ENCODE measurements at regions not wholly inside any gene's neighbourhood (a gene's known extent, or its start where the extent isn't known, plus 50 kb on each side); places are given as distances from the start of the nearest gene placed in this dataset.

DNA sequence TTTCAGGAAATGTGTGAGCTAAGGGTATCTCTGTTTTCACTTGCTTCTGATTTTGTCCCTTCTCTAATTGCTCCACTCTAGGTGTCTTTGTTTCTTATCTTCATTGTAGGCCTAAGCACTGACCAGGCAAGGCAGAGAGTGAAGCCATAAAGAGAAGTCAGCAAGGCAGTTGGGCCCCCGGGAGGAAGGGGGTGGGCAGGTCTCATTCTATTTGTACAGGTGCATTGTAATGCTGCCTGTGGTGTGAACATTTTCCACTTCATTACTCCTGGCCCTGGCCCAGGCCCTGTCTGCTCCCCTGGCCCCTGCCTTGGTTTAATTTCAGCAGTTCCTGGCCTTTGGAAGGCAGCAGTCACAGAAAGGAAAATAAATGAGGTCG lies 86.4 kb upstream of the JUN start:
- ATAC-seq (no peak), DNase-seq (no peak)
- intact Hi-C loops (cut with micrococcal nuclease): no loop called here
- peaks cover 0 to 9% (median 0%) of the 10 kb centered on the region in 5 donors for H3K27me3 Mint-ChIP-seq
- ChIA-PET POLR2A (interaction anchor here (0.6 kb wide), 1 partner anchor 13 kb away, joined by 3 read pairs; no protein-coding TSS in a partner anchor), CTCF (no interaction called here)
- H3K9me3 ChIP-seq (ENCODE audit: control insufficient read depth in 2 of 3, low read length in 3 of 3): no peaks in the 10 kb centered on the region
- no peaks in the 10 kb centered on the region for H3K4me1 ChIP-seq (ENCODE audit: control insufficient read depth in 2 of 2, insufficient read depth in 2 of 2, low read length in 2 of 2)
- peaks cover 0 to 7% (median 0%) of the 10 kb centered on the region in 11 donors for H3K9me3 Mint-ChIP-seq
- peaks cover 0 to 12% (median 3%) of the 10 kb centered on the region in 5 donors for H3K36me3 Mint-ChIP-seq
- no peak overlapping the region for H3K4me3 Mint-ChIP-seq
- no peaks in the 10 kb centered on the region for H3K36me3 ChIP-seq (ENCODE audit: control insufficient read depth in 2 of 3, insufficient read depth in 3 of 3, low read length in 3 of 3)
- no peak overlapping the region for H3K27ac ChIP-seq (ENCODE audit: low read depth, low read length)
- H3K27ac Mint-ChIP-seq: no peak overlapping the region
- no peaks in the 10 kb centered on the region for H3K27me3 ChIP-seq (ENCODE audit: control insufficient read depth in 2 of 2, insufficient read depth in 2 of 2, low read length in 2 of 2)
- no peaks in the 10 kb centered on the region for H3K4me1 Mint-ChIP-seq
- H3K4me3 ChIP-seq (ENCODE audit: low read length): no peak overlapping the region

DNA sequence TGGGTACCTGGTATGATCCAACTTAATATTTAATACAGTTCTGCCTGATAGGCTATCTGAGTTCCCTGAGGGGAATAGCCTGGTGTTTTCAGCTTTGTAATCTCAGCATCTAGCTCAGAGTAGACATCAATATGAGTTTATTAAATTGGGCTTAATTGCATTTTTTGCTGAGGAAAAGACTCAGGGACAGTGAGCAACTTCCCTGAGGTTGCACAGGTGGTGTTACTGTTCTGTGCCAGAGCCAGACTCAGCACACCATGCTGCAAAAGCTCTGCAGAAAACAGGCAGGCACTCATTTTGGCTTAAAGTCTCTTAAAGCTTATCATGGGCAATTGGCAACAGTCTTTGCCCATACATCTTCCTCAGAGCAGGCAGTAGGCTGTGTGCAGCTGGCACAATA lies 90.5 kb upstream of the JUN start:
- H3K4me1 Mint-ChIP-seq: peaks cover 0 to 10% (median 0%) of the 10 kb centered on the region in 7 donors
- no peak overlapping the region for H3K27ac ChIP-seq (ENCODE audit: low read depth, low read length)
- intact Hi-C loops (cut with micrococcal nuclease): no loop called here
- H3K27me3 ChIP-seq (ENCODE audit: control insufficient read depth in 2 of 2, insufficient read depth in 2 of 2, low read length in 2 of 2): no peaks in the 10 kb centered on the region
- no peaks in the 10 kb centered on the region for H3K4me1 ChIP-seq (ENCODE audit: control insufficient read depth in 2 of 2, insufficient read depth in 2 of 2, low read length in 2 of 2)
- H3K4me3 ChIP-seq (ENCODE audit: low read length): no peak overlapping the region
- H3K9me3 Mint-ChIP-seq: peaks cover 0 to 6% (median 0%) of the 10 kb centered on the region in 11 donors
- peaks cover 0 to 12% (median 3%) of the 10 kb centered on the region in 5 donors for H3K36me3 Mint-ChIP-seq
- no peak overlapping the region for H3K4me3 Mint-ChIP-seq
- no peaks in the 10 kb centered on the region for H3K9me3 ChIP-seq (ENCODE audit: control insufficient read depth in 2 of 3, low read length in 3 of 3)
- no peaks in the 10 kb centered on the region for H3K36me3 ChIP-seq (ENCODE audit: control insufficient read depth in 2 of 3, insufficient read depth in 3 of 3, low read length in 3 of 3)
- CTCF ChIA-PET: no interaction called here
- no peak overlapping the region for H3K27ac Mint-ChIP-seq
- ATAC-seq (no peak), DNase-seq (no peak)
- POLR2A ChIA-PET: no interaction called here
- H3K27me3 Mint-ChIP-seq: peaks cover 0 to 9% (median 0%) of the 10 kb centered on the region in 5 donors

DNA sequence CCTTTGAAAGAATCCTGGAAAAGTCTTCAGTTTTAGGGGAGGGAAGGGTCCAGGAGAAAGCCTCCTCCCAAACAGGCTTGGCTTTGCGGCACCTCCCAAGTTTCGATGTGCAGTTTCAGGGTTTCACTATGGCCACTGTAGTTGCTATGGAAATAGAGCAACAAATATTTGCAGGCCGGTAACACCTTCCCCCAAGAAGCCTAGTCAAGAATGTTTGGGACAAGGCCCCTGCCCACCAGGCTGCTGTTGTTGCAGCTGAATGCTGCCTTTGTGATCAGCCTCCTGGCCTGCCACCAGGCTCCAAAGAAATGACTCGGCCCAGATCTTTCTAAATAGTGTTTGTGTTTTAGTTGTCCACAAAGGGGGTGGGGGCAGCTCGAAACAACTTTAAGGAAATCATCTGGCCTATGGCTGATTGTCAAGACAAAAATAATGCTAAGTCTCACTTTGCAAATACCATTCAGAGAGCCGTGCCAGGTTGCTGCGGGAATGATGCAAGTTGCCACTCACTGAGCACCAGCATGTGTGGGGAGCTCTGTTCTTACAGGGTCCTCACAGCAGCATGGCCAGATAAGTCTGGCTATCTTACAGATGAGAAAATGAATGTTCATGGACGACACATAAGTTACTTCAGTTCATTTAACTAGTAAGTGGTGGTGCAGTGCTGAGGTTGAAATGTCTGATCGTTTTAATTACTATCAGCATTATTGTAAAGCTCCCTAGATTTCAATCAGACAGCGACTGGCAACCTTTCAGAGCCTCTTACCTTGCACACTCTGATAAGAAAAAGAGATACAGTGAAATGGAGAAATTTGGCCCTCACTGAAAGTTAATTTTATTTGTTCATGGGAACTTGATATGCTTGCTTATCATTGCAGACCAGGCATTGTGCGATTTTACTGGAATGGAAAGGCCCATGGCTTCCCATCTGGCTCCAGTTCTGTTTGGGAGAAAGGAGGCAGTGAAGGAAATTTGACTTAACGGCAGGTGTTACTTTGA lies 91.2 kb upstream of the JUN start:
- Mint-ChIP-seq H3K9me3 (peaks cover 0 to 6% (median 0%) of the 10 kb centered on the region in 11 donors), H3K36me3 (peaks cover 0 to 12% (median 3%) of the 10 kb centered on the region in 5 donors), H3K27ac (no peak overlapping the region), H3K27me3 (peaks cover 0 to 9% (median 0%) of the 10 kb centered on the region in 5 donors), H3K4me3 (no peak overlapping the region), H3K4me1 (peaks cover 0 to 11% (median 0%) of the 10 kb centered on the region in 7 donors)
- H3K4me3 ChIP-seq (ENCODE audit: low read length): no peak overlapping the region
- CTCF ChIA-PET: no interaction called here
- POLR2A ChIA-PET: no interaction called here
- intact Hi-C loops (cut with micrococcal nuclease): no loop called here
- no peak overlapping the region for H3K27ac ChIP-seq (ENCODE audit: low read depth, low read length)
- no peaks in the 10 kb centered on the region for H3K36me3 ChIP-seq (ENCODE audit: control insufficient read depth in 2 of 3, insufficient read depth in 3 of 3, low read length in 3 of 3)
- no peaks in the 10 kb centered on the region for H3K27me3 ChIP-seq (ENCODE audit: control insufficient read depth in 2 of 2, insufficient read depth in 2 of 2, low read length in 2 of 2)
- no peak for DNase-seq
- no peaks in the 10 kb centered on the region for H3K9me3 ChIP-seq (ENCODE audit: control insufficient read depth in 2 of 3, low read length in 3 of 3)
- H3K4me1 ChIP-seq (ENCODE audit: control insufficient read depth in 2 of 2, insufficient read depth in 2 of 2, low read length in 2 of 2): no peaks in the 10 kb centered on the region
- ATAC-seq: no peak

DNA sequence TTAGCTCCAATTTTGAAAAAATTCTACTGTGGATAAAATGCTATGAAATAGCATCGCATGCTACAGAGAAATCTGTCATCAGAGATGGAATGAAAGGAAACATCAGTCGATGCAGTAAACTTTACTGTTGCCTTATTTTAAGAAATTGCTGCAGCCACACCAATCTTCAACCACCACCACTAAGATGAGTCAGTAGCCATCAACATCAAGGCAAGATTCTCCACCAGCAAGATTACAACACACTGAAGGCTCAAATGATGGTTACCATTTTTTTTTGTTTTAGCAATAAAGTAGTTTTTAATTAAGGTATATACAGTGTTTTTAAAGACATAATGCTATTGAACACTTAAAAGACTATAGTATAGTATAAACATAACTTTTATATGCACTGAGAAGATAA lies 95.6 kb upstream of the JUN start:
- intact Hi-C loops (cut with micrococcal nuclease): no loop called here
- no peaks in the 10 kb centered on the region for H3K36me3 ChIP-seq (ENCODE audit: control insufficient read depth in 2 of 3, insufficient read depth in 3 of 3, low read length in 3 of 3)
- H3K27ac ChIP-seq (ENCODE audit: low read depth, low read length): no peak overlapping the region
- POLR2A ChIA-PET: no interaction called here
- no peak overlapping the region for H3K4me3 Mint-ChIP-seq
- no peak overlapping the region for H3K27ac Mint-ChIP-seq
- DNase-seq (no peak), ATAC-seq (no peak)
- H3K9me3 Mint-ChIP-seq: peaks cover 0 to 4% (median 0%) of the 10 kb centered on the region in 11 donors
- H3K27me3 Mint-ChIP-seq: no peaks in the 10 kb centered on the region
- CTCF ChIA-PET: no interaction called here
- H3K36me3 Mint-ChIP-seq: peaks cover 0 to 16% (median 3%) of the 10 kb centered on the region in 5 donors
- peaks cover 4 to 20% (median 11%) of the 10 kb centered on the region in 7 donors for H3K4me1 Mint-ChIP-seq
- H3K4me1 ChIP-seq (ENCODE audit: control insufficient read depth in 2 of 2, insufficient read depth in 2 of 2, low read length in 2 of 2): no peaks in the 10 kb centered on the region
- H3K27me3 ChIP-seq (ENCODE audit: control insufficient read depth in 2 of 2, insufficient read depth in 2 of 2, low read length in 2 of 2): no peaks in the 10 kb centered on the region
- no peaks in the 10 kb centered on the region for H3K9me3 ChIP-seq (ENCODE audit: control insufficient read depth in 2 of 3, low read length in 3 of 3)
- no peak overlapping the region for H3K4me3 ChIP-seq (ENCODE audit: low read length)

DNA sequence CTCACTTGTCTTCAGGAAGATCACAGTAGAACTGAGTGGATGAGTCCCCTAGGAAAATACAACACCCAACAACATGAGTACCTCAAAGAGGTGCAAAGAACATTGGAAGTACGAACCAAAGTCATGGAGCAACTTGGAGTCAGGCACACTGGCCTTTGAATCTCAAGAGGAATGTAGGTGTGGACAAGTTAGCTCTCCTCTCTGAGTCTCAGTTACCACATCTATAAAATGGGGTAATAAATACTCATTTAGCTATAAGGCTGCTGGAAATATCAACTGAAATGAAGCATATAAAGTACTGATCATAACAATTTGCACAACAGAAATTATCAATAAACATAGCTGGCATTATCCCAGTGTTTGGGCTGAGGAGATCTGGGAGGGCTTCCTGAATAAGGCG lies 96.7 kb upstream of the JUN start:
- Mint-ChIP-seq H3K9me3 (peaks cover 0 to 4% (median 0%) of the 10 kb centered on the region in 11 donors), H3K4me3 (no peak overlapping the region), H3K27me3 (no peaks in the 10 kb centered on the region), H3K27ac (no peak overlapping the region), H3K4me1 (peaks cover 10 to 27% (median 21%) of the 10 kb centered on the region in 7 donors), H3K36me3 (peaks cover 0 to 16% (median 3%) of the 10 kb centered on the region in 5 donors)
- H3K4me3 ChIP-seq (ENCODE audit: low read length): no peak overlapping the region
- intact Hi-C loops (cut with micrococcal nuclease): no loop called here
- no peak for ATAC-seq
- H3K27ac ChIP-seq (ENCODE audit: low read depth, low read length): no peak overlapping the region
- no peaks in the 10 kb centered on the region for H3K36me3 ChIP-seq (ENCODE audit: control insufficient read depth in 2 of 3, insufficient read depth in 3 of 3, low read length in 3 of 3)
- peaks cover 6% of the 10 kb centered on the region in 2 donors for H3K4me1 ChIP-seq (ENCODE audit: control insufficient read depth in 2 of 2, insufficient read depth in 2 of 2, low read length in 2 of 2)
- DNase-seq: no peak
- no peaks in the 10 kb centered on the region for H3K9me3 ChIP-seq (ENCODE audit: control insufficient read depth in 2 of 3, low read length in 3 of 3)
- ChIA-PET CTCF (no interaction called here), POLR2A (no interaction called here)
- no peaks in the 10 kb centered on the region for H3K27me3 ChIP-seq (ENCODE audit: control insufficient read depth in 2 of 2, insufficient read depth in 2 of 2, low read length in 2 of 2)

DNA sequence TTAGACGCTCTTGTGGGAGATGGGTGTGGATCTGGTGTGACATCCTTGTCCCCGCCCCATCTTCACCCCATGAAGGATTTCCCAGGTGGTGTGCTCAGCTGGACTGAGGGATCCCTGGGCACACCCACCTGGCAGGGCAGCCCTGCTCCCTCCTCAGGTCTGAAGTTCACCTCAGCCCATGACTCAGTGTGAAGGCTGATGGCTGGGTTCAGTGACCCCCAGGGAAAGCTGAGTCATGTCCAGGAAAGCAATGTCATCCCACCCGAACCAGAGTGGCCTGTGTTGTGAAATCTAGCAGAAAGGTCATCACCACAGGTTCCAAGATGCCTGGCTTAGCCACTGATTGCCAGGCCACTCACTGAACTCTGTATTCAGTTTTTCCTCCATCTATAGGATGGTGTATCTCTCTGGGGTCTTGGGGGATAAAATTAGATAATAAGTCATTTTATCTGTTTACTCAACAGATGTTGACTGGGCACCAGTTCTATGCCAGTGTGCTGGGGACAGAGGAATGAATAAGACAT lies 97.7 kb upstream of the JUN start:
- peaks cover 0 to 16% (median 3%) of the 10 kb centered on the region in 5 donors for H3K36me3 Mint-ChIP-seq
- CTCF ChIA-PET: interaction anchor here (0.6 kb wide), 1 partner anchor 38 kb away, joined by 3 read pairs; no protein-coding TSS in a partner anchor
- H3K27ac Mint-ChIP-seq: no peak overlapping the region
- H3K4me3 ChIP-seq (ENCODE audit: low read length): no peak overlapping the region
- H3K27me3 Mint-ChIP-seq: no peaks in the 10 kb centered on the region
- DNase-seq: no peak
- H3K4me1 Mint-ChIP-seq: peaks cover 19 to 36% (median 31%) of the 10 kb centered on the region in 7 donors
- H3K27ac ChIP-seq (ENCODE audit: low read depth, low read length): no peak overlapping the region
- no peak overlapping the region for H3K4me3 Mint-ChIP-seq
- intact Hi-C loops (cut with micrococcal nuclease): no loop called here
- H3K27me3 ChIP-seq (ENCODE audit: control insufficient read depth in 2 of 2, insufficient read depth in 2 of 2, low read length in 2 of 2): no peaks in the 10 kb centered on the region
- POLR2A ChIA-PET: no interaction called here
- ATAC-seq: peak; percentile 47
- H3K9me3 Mint-ChIP-seq: peaks cover 0 to 4% (median 0%) of the 10 kb centered on the region in 11 donors
- no peaks in the 10 kb centered on the region for H3K9me3 ChIP-seq (ENCODE audit: control insufficient read depth in 2 of 3, low read length in 3 of 3)
- peaks cover 16% of the 10 kb centered on the region in 2 donors for H3K4me1 ChIP-seq (ENCODE audit: control insufficient read depth in 2 of 2, insufficient read depth in 2 of 2, low read length in 2 of 2)
- no peaks in the 10 kb centered on the region for H3K36me3 ChIP-seq (ENCODE audit: control insufficient read depth in 2 of 3, insufficient read depth in 3 of 3, low read length in 3 of 3)
